Stimulated activated memory B cell treated with anti-CD40 and anti-IgM and Interleukin-4, amounts not matched to agents 10 μg/mL and 1 μg/mL and 100 μg/mL, for 72 hours (primary cell): ENCODE measurements at regions not wholly inside any gene's neighbourhood (a gene's known extent, or its start where the extent isn't known, plus 50 kb on each side); places are given as distances from the start of the nearest gene placed in this dataset.

Source experiments
- ATAC-seq: fragments of 150-1000 bp; cut with Tn5 transposase; 2 replicates; pipeline ENCODE4 v1.10.0; 2021
- H3K27ac Mint-ChIP-seq: one replicate; pipeline ENCODE4 v1.8.0; 2022; ENCODE audit warnings: mild to moderate bottlenecking, mixed read lengths
- H3K27me3 Mint-ChIP-seq: one replicate; pipeline ENCODE4 v1.8.0; 2022; ENCODE audit warnings: mixed read lengths
- H3K36me3 Mint-ChIP-seq: one replicate; pipeline ENCODE4 v1.8.0; 2022; ENCODE audit warnings: mixed read lengths
- H3K4me1 Mint-ChIP-seq: one replicate; pipeline ENCODE4 v1.8.0; 2022; ENCODE audit warnings: mixed read lengths
- H3K4me3 Mint-ChIP-seq: one replicate; pipeline ENCODE4 v1.8.0; 2022; ENCODE audit warnings: mild to moderate bottlenecking, moderate library complexity, mixed read lengths
- H3K9me3 Mint-ChIP-seq: one replicate; pipeline ENCODE4 v1.8.0; 2022; ENCODE audit warnings: mixed read lengths

DNA sequence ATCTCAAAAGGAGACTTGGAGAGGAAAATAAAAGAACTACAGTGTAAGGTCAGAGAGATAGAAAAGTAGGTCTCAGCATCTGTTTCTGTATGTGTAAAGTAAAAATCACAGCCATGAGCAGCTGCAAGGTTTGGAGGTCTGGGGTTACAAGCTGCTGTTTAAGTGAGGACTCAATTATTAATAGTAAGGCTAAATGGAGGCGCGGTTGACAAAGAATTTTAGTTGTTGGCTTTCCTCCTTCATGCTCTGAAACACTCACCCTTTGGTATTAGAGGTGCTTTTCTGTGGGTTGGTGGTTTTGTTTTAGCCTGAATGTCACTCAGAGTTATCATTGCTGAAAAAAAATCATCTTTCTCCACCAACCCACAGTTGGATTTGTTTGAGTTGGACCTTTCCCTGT is 59.8 kb upstream of the HAO2 start:
- no peaks in the 10 kb centered on the region for H3K36me3 Mint-ChIP-seq
- ATAC-seq = no peak
- H3K4me3 Mint-ChIP-seq = no peak overlapping the region
- H3K27me3 Mint-ChIP-seq = peaks cover 32% of the 10 kb centered on the region
- H3K9me3 Mint-ChIP-seq = no peaks in the 10 kb centered on the region
- no peak overlapping the region for H3K27ac Mint-ChIP-seq
- H3K4me1 Mint-ChIP-seq = no peaks in the 10 kb centered on the region

DNA sequence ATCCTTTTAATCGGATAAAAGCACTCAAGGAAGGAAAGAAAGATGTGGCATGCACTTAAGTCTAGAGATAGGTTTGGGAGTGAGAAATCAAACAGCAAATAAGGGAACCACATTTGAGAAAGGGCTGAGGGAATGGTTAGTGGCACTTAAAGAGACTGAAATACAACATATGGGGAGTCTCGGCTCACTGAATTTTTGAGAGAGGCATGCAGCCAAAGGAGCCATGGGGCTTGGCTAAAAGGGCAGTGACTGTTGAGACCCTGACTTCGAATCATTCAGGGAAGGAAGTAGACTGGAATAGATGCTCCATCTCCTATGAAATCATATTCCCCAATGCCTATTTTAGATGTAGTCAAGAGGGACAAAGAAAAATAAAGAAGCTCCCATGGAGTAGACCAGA is 58.3 kb upstream of the HAO2 start:
- H3K4me1 Mint-ChIP-seq = no peaks in the 10 kb centered on the region
- no peaks in the 10 kb centered on the region for H3K9me3 Mint-ChIP-seq
- no peak overlapping the region for H3K27ac Mint-ChIP-seq
- H3K36me3 Mint-ChIP-seq = no peaks in the 10 kb centered on the region
- H3K4me3 Mint-ChIP-seq = no peak overlapping the region
- no peak for ATAC-seq
- peaks cover 32% of the 10 kb centered on the region for H3K27me3 Mint-ChIP-seq

DNA sequence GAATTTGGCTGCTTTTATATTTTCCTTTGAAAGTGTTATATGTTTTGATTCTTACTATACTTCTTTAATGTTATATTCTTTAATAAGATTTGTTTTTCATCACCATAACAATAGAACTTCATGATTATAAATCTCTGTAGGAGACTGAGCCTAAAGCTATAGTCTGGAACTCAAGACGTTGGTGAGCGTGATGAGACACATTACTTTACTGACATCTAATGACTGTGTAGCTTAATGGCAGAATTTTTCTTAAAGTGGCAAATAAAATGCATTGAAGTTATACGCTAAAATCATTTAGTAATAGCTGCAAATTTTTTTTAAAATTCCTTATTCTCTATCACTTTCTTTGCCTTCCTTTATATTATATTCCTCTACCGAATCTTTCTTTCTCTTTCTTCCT is 56.1 kb upstream of the HAO2 start:
- no peaks in the 10 kb centered on the region for H3K9me3 Mint-ChIP-seq
- no peaks in the 10 kb centered on the region for H3K36me3 Mint-ChIP-seq
- H3K27ac Mint-ChIP-seq = no peak overlapping the region
- ATAC-seq = no peak
- H3K4me3 Mint-ChIP-seq = no peak overlapping the region
- H3K4me1 Mint-ChIP-seq = no peaks in the 10 kb centered on the region
- peaks cover 23% of the 10 kb centered on the region for H3K27me3 Mint-ChIP-seq

DNA sequence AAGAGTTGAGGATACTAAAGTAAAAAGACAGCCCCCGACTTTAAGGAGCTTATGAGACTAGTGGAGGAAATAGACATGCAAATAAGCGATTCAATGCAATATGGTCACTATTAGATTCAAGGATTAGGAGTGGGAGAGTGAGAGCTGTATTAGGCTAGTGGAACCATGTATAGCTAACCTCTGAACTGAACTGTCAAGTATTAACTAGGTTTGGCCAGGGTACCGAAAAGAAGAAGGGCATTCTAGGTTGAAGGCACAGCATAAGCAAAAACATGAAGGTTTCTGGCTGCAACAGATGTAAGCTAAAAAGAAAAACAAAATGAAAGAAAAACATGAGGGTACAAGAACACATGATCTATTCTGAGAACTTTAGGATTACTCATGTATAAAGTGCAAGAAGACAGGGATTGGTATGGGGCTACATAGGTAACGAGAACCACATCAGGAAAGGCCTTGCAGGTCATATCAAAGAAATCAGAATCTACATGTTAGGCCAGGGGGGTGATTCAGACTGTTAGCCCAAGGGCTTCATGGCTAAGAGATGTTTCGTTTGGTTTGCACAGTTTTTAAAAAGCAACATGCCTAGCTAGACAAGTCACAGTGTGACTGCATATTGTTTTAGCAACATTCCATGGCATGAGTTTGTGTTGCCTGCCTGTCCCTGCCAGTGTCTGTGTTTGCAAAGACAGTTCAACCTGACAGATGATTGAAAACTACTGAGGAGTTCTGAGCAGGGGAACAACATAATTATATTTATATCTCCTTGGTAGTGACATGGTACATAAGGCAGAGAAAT is 54.4 kb upstream of the HAO2 start:
- H3K36me3 Mint-ChIP-seq = no peaks in the 10 kb centered on the region
- H3K4me1 Mint-ChIP-seq = no peaks in the 10 kb centered on the region
- no peak overlapping the region for H3K27ac Mint-ChIP-seq
- no peak for ATAC-seq
- peaks cover 12% of the 10 kb centered on the region for H3K27me3 Mint-ChIP-seq
- no peaks in the 10 kb centered on the region for H3K9me3 Mint-ChIP-seq
- no peak overlapping the region for H3K4me3 Mint-ChIP-seq

DNA sequence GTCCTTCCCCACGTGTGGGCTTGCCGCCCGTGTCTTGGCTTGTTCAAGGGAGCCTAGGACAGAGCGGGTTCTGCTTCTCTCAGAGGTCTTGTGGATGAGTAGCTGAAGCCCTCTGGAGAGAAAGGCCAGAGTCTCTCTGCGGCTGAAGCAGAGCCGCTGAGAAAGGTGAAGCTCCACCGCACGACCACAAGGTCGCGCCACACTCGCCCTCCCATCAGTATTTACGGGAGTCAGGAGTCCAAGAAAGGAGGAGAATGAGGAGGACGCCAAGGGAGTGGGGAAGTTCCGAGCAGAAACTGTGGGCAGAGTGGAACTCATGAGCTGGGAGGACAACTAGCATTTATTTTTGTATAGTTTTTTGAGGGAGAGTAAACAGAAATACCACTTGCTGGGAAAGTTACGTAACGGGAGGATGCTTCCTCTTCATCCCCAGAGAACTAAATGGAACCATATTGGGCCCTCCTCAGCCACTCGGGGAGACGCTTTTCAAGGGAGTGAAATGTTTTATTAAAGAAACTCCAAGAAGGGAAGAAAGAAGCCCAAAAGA is 51.6 kb upstream of the HAO2 start:
- Mint-ChIP-seq H3K4me1 (no peaks in the 10 kb centered on the region), H3K27ac (no peak overlapping the region), H3K9me3 (no peaks in the 10 kb centered on the region), H3K4me3 (no peak overlapping the region), H3K36me3 (no peaks in the 10 kb centered on the region), H3K27me3 (no peaks in the 10 kb centered on the region)
- ATAC-seq = no peak

DNA sequence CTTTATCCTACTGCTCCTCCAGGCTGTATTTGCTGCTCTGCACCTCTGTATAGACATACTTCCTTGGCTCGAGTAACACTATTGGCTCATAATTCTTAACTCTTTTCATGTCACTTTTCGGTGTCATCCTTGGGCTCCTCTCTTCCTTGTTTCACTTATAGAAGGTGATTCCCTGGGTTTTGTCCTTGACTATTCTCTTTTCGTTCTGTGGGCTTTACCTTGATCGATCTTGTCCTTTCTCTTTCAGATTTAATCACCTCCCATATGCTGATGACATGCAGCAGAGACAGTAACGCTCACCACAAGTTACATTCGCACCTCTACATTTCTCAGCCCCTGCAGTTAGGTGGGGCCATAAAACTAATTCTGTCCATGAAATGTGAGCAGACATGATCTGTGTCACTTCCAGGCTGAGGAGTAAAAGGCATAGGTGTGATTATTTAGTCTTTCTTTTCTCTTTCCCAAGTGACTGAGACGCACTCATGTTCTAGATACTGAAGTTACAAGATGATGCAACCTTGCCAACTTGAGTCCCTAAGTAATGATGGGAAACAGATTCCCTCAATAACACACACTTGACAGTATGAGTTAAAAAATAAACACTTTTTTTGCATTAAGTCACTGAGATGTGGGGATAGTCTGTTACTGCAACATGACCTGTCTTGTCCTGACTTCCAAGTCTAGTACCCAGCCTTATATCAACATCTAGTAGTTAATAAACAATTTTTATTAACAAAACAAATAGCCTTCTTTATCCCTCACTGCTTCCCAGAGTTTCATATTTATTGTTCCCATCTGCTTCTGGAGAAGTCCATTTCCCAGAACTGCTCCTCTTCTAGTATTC is 49.9 kb upstream of the HAO2 start:
- no peak overlapping the region for H3K4me3 Mint-ChIP-seq
- peak; percentile 52 for ATAC-seq

More for the DNA sequence above, 49.9 kb upstream of the HAO2 start:
- Mint-ChIP-seq H3K9me3 (no peaks in the 10 kb centered on the region), H3K27ac (no peak overlapping the region), H3K36me3 (no peaks in the 10 kb centered on the region), H3K4me1 (peaks cover 5% of the 10 kb centered on the region), H3K27me3 (no peaks in the 10 kb centered on the region)
